ENCODE measurements at regions not wholly inside any gene's neighbourhood (a gene's known extent, or its start where the extent isn't known, plus 50 kb on each side); places are given as distances from the start of the nearest gene placed in this dataset.
"Not testable (repeated sequence)": the region's sequence is repeated elsewhere in the genome, so short reads cannot be mapped to it uniquely, and the experiment has no call there.

DNA sequence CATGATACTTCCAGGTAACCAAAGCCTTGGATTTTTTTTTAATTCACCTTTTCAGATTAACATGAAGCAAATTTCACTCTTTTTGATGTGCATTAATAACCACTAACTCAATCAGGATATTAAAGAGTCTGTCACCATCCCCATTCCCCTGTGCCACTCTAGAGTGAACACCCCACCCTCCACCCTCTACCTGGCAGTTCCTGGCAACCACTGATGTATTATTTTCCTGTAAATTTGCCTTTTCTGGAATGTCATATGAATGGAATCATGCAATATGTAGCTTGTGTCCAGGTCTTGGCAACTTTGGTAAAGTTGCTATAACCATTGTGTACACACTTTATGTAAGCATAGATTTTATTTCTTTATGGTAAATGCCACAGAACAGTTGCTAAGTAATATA lies 627.6 kb downstream of the MCTP2 start:
- H3K4me3 ChIP-seq (ENCODE audit: low read depth, low read length, poor library complexity, severe bottlenecking): no peak overlapping the region
- no peak overlapping the region for H3K27ac ChIP-seq (ENCODE audit: low read depth, low read length, poor library complexity, severe bottlenecking)
- no peaks in the 10 kb centered on the region for H3K4me1 ChIP-seq (ENCODE audit: insufficient read depth, low read length, poor library complexity, severe bottlenecking)
- H3K36me3 ChIP-seq (ENCODE audit: insufficient read depth, low read length, poor library complexity, severe bottlenecking): no peaks in the 10 kb centered on the region
- no TSS peak for BruUV-seq (replicated peaks)
- CTCF ChIA-PET: no interaction called here
- H3K9me3 ChIP-seq (ENCODE audit: low read depth, low read length, poor library complexity, severe bottlenecking): peaks cover 5% of the 10 kb centered on the region
- intact Hi-C loops (cut with micrococcal nuclease; ENCODE audit: unreplicated experiment): no loop called here
- DNase-seq (ENCODE audit: low spot score): no peak
- TF ChIP-seq EZH2 (IDR thresholded peaks at IDR 0.05; ENCODE audit: borderline replicate concordance, low read depth, low read length, poor library complexity, severe bottlenecking): no peak
- TF ChIP-seq, protein P1, sequence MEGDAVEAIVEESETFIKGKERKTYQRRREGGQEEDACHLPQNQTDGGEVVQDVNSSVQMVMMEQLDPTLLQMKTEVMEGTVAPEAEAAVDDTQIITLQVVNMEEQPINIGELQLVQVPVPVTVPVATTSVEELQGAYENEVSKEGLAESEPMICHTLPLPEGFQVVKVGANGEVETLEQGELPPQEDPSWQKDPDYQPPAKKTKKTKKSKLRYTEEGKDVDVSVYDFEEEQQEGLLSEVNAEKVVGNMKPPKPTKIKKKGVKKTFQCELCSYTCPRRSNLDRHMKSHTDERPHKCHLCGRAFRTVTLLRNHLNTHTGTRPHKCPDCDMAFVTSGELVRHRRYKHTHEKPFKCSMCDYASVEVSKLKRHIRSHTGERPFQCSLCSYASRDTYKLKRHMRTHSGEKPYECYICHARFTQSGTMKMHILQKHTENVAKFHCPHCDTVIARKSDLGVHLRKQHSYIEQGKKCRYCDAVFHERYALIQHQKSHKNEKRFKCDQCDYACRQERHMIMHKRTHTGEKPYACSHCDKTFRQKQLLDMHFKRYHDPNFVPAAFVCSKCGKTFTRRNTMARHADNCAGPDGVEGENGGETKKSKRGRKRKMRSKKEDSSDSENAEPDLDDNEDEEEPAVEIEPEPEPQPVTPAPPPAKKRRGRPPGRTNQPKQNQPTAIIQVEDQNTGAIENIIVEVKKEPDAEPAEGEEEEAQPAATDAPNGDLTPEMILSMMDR (conservative IDR thresholded peaks at IDR 0.05; ENCODE audit: low read depth, low read length): no peak
- H3K27me3 ChIP-seq (replicated peaks; ENCODE audit: insufficient read depth, low read depth, low read length, poor library complexity): no peaks in the 10 kb centered on the region
- POLR2A ChIA-PET (ENCODE audit: low non-redundant PET): no interaction called here

DNA sequence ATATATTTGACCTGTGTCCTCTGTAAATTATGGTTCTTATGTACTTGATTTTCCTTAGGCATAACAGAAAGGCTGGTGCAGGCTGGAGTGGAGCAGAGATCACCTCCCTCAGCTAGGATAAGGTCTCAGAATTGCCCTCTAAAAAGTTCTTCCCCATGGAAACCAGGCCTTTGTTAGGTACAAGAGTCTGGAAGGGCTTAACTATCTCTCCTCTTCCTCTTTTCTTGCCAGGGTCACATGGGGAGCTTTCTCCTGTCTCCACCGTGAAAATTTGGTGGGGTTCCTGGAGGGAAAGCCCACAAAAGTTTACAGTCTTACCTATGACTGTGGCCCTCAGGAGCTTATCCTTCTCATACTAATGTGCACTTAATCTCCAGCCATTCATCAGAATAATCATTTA lies 633.2 kb downstream of the MCTP2 start:
- intact Hi-C loops (cut with micrococcal nuclease; ENCODE audit: unreplicated experiment): no loop called here
- peaks cover 5% of the 10 kb centered on the region for H3K9me3 ChIP-seq (ENCODE audit: low read depth, low read length, poor library complexity, severe bottlenecking)
- H3K4me1 ChIP-seq (ENCODE audit: insufficient read depth, low read length, poor library complexity, severe bottlenecking): no peaks in the 10 kb centered on the region
- CTCF ChIA-PET: no interaction called here
- H3K36me3 ChIP-seq (ENCODE audit: insufficient read depth, low read length, poor library complexity, severe bottlenecking): no peaks in the 10 kb centered on the region
- no peak for TF ChIP-seq EZH2 (IDR thresholded peaks at IDR 0.05; ENCODE audit: borderline replicate concordance, low read depth, low read length, poor library complexity, severe bottlenecking)
- TF ChIP-seq, protein P1 (conservative IDR thresholded peaks at IDR 0.05; ENCODE audit: low read depth, low read length): no peak
- POLR2A ChIA-PET (ENCODE audit: low non-redundant PET): no interaction called here
- no TSS peak for BruUV-seq (replicated peaks)
- DNase-seq (ENCODE audit: low spot score): no peak
- no peak overlapping the region for H3K27ac ChIP-seq (ENCODE audit: low read depth, low read length, poor library complexity, severe bottlenecking)
- no peak overlapping the region for H3K4me3 ChIP-seq (ENCODE audit: low read depth, low read length, poor library complexity, severe bottlenecking)
- no peaks in the 10 kb centered on the region for H3K27me3 ChIP-seq (replicated peaks; ENCODE audit: insufficient read depth, low read depth, low read length, poor library complexity)

DNA sequence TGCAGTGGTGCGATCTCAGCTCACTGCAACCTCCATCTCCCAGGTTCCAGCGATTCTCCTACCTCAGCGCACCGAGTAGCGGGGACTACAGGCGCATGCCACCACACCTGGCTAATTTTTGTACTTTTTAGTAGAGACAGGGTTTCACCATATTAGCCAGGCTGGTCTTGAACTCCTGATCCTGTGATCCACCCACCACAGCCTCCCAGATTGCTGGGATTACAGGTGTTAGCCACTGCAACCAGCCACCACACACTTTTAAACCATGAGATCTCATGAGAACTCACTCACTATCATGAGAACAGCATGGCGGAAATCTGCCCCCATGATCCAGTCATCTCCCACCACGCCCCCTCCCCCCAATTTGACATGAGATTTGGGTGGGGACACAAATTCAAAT lies 636.9 kb downstream of the MCTP2 start:
- intact Hi-C loops (cut with micrococcal nuclease; ENCODE audit: unreplicated experiment); POLR2A ChIA-PET (ENCODE audit: low non-redundant PET); BruUV-seq (replicated peaks); H3K9me3 ChIP-seq (ENCODE audit: low read depth, low read length, poor library complexity, severe bottlenecking); H3K4me3 ChIP-seq (ENCODE audit: low read depth, low read length, poor library complexity, severe bottlenecking); H3K27ac ChIP-seq (ENCODE audit: low read depth, low read length, poor library complexity, severe bottlenecking); H3K27me3 ChIP-seq (replicated peaks; ENCODE audit: insufficient read depth, low read depth, low read length, poor library complexity); DNase-seq (ENCODE audit: low spot score); H3K36me3 ChIP-seq (ENCODE audit: insufficient read depth, low read length, poor library complexity, severe bottlenecking); H3K4me1 ChIP-seq (ENCODE audit: insufficient read depth, low read length, poor library complexity, severe bottlenecking); CTCF ChIA-PET: not testable (repeated sequence)

DNA sequence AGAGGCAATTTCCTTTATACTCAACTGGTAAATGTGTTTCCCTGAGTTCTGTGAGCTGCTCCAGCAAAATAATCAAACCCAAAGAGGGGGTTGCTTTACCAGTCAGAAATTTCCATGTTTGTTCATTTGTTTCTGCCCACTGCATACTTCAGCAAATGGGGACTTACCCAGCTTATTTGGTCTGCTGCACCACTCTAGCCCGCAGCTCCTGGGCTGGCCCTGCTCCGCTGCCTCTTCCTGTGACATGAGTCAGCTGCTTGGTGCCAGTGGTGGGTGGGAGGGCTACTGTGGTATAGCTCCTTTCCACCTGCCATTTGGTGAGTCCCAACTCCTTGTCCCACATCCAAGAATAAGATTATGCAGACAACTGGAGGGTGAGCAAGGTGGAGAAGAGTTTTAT lies 644.2 kb downstream of the MCTP2 start:
- no peak overlapping the region for H3K27ac ChIP-seq (ENCODE audit: low read depth, low read length, poor library complexity, severe bottlenecking)
- H3K4me1 ChIP-seq (ENCODE audit: insufficient read depth, low read length, poor library complexity, severe bottlenecking): no peaks in the 10 kb centered on the region
- no TSS peak for BruUV-seq (replicated peaks)
- no peaks in the 10 kb centered on the region for H3K27me3 ChIP-seq (replicated peaks; ENCODE audit: insufficient read depth, low read depth, low read length, poor library complexity)
- no peak overlapping the region for H3K4me3 ChIP-seq (ENCODE audit: low read depth, low read length, poor library complexity, severe bottlenecking)
- H3K9me3 ChIP-seq (ENCODE audit: low read depth, low read length, poor library complexity, severe bottlenecking): peaks cover 3% of the 10 kb centered on the region
- intact Hi-C loops (cut with micrococcal nuclease; ENCODE audit: unreplicated experiment): no loop called here
- TF ChIP-seq EZH2 (IDR thresholded peaks at IDR 0.05; ENCODE audit: borderline replicate concordance, low read depth, low read length, poor library complexity, severe bottlenecking): no peak
- TF ChIP-seq, protein P1 (conservative IDR thresholded peaks at IDR 0.05; ENCODE audit: low read depth, low read length): no peak
- H3K36me3 ChIP-seq (ENCODE audit: insufficient read depth, low read length, poor library complexity, severe bottlenecking): no peaks in the 10 kb centered on the region
- no peak for DNase-seq (ENCODE audit: low spot score)
- ChIA-PET CTCF (no interaction called here), POLR2A (ENCODE audit: low non-redundant PET) (no interaction called here)
